GM12878 (cell line): ENCODE measurements at regions not wholly inside any gene's neighbourhood (a gene's known extent, or its start where the extent isn't known, plus 50 kb on each side); places are given as distances from the start of the nearest gene placed in this dataset.

Experiments
- ATAC-seq: fragments of 200-7000 bp; cut with Tn5 transposase; 3 replicates; pipeline ENCODE4 v1.9.1; 2020; ENCODE audit warnings: mild to moderate bottlenecking, moderate library complexity
- BruUV-seq: library from RNA; stranded (reverse); fragments of 400-500 nt; replicated peaks from 2 replicates; lab custom pipeline; 2021; lab: Mats Ljungman, UMichigan
- CTCF ChIA-PET: fragments of 300-600 bp; sonication (Branson Sonifier 250); formaldehyde crosslinking; extraction: SDS; loops from one replicate; lab custom pipeline; 2021; ENCODE audit warnings: inconsistent platforms; lab: Yijun Ruan, JAX
- POLR2A ChIA-PET: fragments of 350-600 bp; formaldehyde crosslinking; extraction: SDS; loops from one replicate; lab custom pipeline; 2021; ENCODE audit warnings: inconsistent platforms; lab: Charles Lee
- RAD21 ChIA-PET: fragments of 300-600 bp; sonication (Branson Sonifier 250); formaldehyde crosslinking; loops from one replicate; lab custom pipeline; 2023; ENCODE audit warnings: antibody characterized with exemption; ENCODE audit not compliant: unreplicated experiment; lab: Charles Lee
- SMC1A ChIA-PET: fragments of 300-600 bp; sonication (Branson Sonifier 250); formaldehyde crosslinking; loops from one replicate; lab custom pipeline; 2023; ENCODE audit not compliant: unreplicated experiment, uncharacterized antibody; lab: Charles Lee
- DNase-seq: peaks from one replicate; pipeline ENCODE4 v3.0.0-alpha.2; 2011; ENCODE audit warnings: low read depth, low spot score
- FAIRE-seq: peaks from 3 replicates; lab custom pipeline; 2011; peaks lifted over from hg19 to GRCh38; lab: Jason Lieb, UNC
- H2AFZ ChIP-seq: 2 replicates; pipeline ENCODE4 v1.6.0; 2011; ENCODE audit warnings: low read depth, low read length, control low read depth; ENCODE audit not compliant: control insufficient read depth
- H3K27ac ChIP-seq: 2 replicates; pipeline ENCODE4 v1.5.1; 2011; ENCODE audit warnings: control low read depth; ENCODE audit not compliant: control insufficient read depth, insufficient read depth
- H3K27me3 ChIP-seq, 2 experiments: replicated peaks in 1 of 2; 2 replicates each; pipeline versions ENCODE4 v1.6.0 to v1.6.1; 2011; ENCODE audit warnings: low read length in 1 of 2; ENCODE audit not compliant: control insufficient read depth in 2 of 2, insufficient read depth in 2 of 2
- H3K36me3 ChIP-seq, 2 experiments: 2 replicates each; pipeline ENCODE4 v1.5.1; 2011; ENCODE audit warnings: low read length in 1 of 2; ENCODE audit not compliant: control insufficient read depth in 2 of 2, insufficient read depth in 2 of 2
- H3K4me1 ChIP-seq: 2 replicates; pipeline ENCODE4 v1.6.1; 2011; ENCODE audit warnings: mild to moderate bottlenecking, low read length, moderate library complexity, mixed read lengths; ENCODE audit not compliant: control insufficient read depth, insufficient read depth
- H3K4me2 ChIP-seq: 2 replicates; pipeline ENCODE4 v1.6.0; 2011; ENCODE audit warnings: control low read depth; ENCODE audit not compliant: control insufficient read depth, insufficient read depth
- H3K4me3 ChIP-seq: fragments of 200-600 bp; sonication (generic); 2 replicates; pipeline ENCODE4 v1.5.1; 2016
- H3K79me2 ChIP-seq: 2 replicates; pipeline ENCODE4 v1.6.0; 2011; ENCODE audit warnings: low read length; ENCODE audit not compliant: control insufficient read depth, insufficient read depth
- H3K9ac ChIP-seq: 2 replicates; pipeline ENCODE4 v1.8.0; 2011; ENCODE audit warnings: low read length, control low read depth, mixed read lengths; ENCODE audit not compliant: control insufficient read depth, insufficient read depth
- H3K9me3 ChIP-seq: replicated peaks from 3 replicates; pipeline ENCODE4 v1.5.1; 2011; ENCODE audit warnings: mild to moderate bottlenecking, low read length; ENCODE audit not compliant: control insufficient read depth, insufficient read depth
- H4K20me1 ChIP-seq: 2 replicates; pipeline ENCODE4 v1.6.0; 2011; ENCODE audit not compliant: control insufficient read depth, insufficient read depth
- CREM ChIP-seq: IDR thresholded peaks from 2 replicates; pipeline ENCODE4 v1.6.1; 2014; ENCODE audit warnings: antibody characterized with exemption, low read depth
- NFXL1 ChIP-seq: fragments of 450-650 bp; IDR thresholded peaks from 2 replicates; pipeline ENCODE4 v1.6.1; 2017; ENCODE audit warnings: antibody characterized with exemption, mild to moderate bottlenecking, borderline replicate concordance
- NR2C1 ChIP-seq: fragments of 450-650 bp; IDR thresholded peaks from 2 replicates; pipeline ENCODE4 v1.6.1; 2017; ENCODE audit warnings: antibody characterized with exemption, mild to moderate bottlenecking, moderate library complexity
- PAX8 ChIP-seq: fragments of 450-650 bp; IDR thresholded peaks from 2 replicates; pipeline ENCODE4 v1.6.1; 2017; ENCODE audit warnings: mild to moderate bottlenecking, moderate library complexity
- RAD21 ChIP-seq: IDR thresholded peaks from 2 replicates; pipeline ENCODE4 v1.6.1; 2011; ENCODE audit warnings: mild to moderate bottlenecking, low read depth, low read length, moderate library complexity; ENCODE audit not compliant: insufficient read depth
- USF1 ChIP-seq: IDR thresholded peaks from 2 replicates; pipeline ENCODE4 v1.6.1; 2011; ENCODE audit warnings: borderline replicate concordance, low read depth, mild to moderate bottlenecking, moderate library complexity, mixed read lengths, low read length; ENCODE audit not compliant: insufficient read depth; ENCODE audit errors: extremely low read length
- YBX1 ChIP-seq: fragments of 450-650 bp; IDR thresholded peaks from 2 replicates; pipeline ENCODE4 v1.6.1; 2016; ENCODE audit warnings: antibody characterized with exemption
- ZZZ3 ChIP-seq: IDR thresholded peaks from 2 replicates; pipeline ENCODE4 v1.6.1; 2011; ENCODE audit warnings: low read depth; ENCODE audit not compliant: control insufficient read depth, insufficient read length
- WGBS: methylation state at CpG from one replicate; pipeline ENCODE4 v1.1.6; 2016; ENCODE audit warnings: low lambda C conversion rate; ENCODE audit not compliant: insufficient replicate concordance, insufficient coverage; ENCODE audit errors: missing lambda C conversion rate; 5-methylcytosine and 5-hydroxymethylcytosine counted together
- in situ Hi-C: fragments of 300-500 bp; cut with MboI; formaldehyde crosslinking; loops from 9 replicates; pipeline ENCODE4 v1.14.3; 2018; ENCODE audit warnings: mixed read lengths
- intact Hi-C: fragments of 100-400 bp; cut with micrococcal nuclease; formaldehyde crosslinking; loops from one replicate; pipeline ENCODE4 v1.14.2; 2022; ENCODE audit not compliant: unreplicated experiment
- TF ChIP-seq, protein P1 (sequence below), 3 experiments: IDR thresholded peaks in 2 of 3; conservative IDR thresholded peaks in 1 of 3; 2 replicates each; pipeline ENCODE4 v1.5.1; 2011; ENCODE audit warnings: low read depth in 3 of 3, low read length in 3 of 3, mild to moderate bottlenecking in 3 of 3, control low read depth in 2 of 3, moderate library complexity in 2 of 3, inconsistent platforms in 1 of 3, mixed read lengths in 1 of 3; ENCODE audit not compliant: control insufficient read depth in 2 of 3, insufficient read depth in 1 of 3; ENCODE audit errors: extremely low read depth in 1 of 3
- TF ChIP-seq, protein P2 (sequence below): fragments of 450-650 bp; IDR thresholded peaks from 2 replicates; pipeline ENCODE4 v1.6.1; 2014; ENCODE audit warnings: mild to moderate bottlenecking
- TF ChIP-seq, protein P3 (sequence below): fragments of 450-650 bp; IDR thresholded peaks from 2 replicates; pipeline ENCODE4 v1.6.1; 2017; ENCODE audit warnings: mild to moderate bottlenecking

- ChIA-PET RAD21 (no interaction called here), SMC1A (no interaction called here), CTCF (no interaction called here), POLR2A (no interaction called here)
- DNase-seq (no peak), FAIRE-seq (no peak), ATAC-seq (no peak)
- WGBS = 1% methylated on average over 3 of the region's 3 CpGs
- intact Hi-C loops = no loop called here
- BruUV-seq = no TSS peak
- H3K9me3 ChIP-seq = no peaks in the 10 kb centered on the region
- TF ChIP-seq YBX1 = no peak
- TF ChIP-seq, protein P1, sequence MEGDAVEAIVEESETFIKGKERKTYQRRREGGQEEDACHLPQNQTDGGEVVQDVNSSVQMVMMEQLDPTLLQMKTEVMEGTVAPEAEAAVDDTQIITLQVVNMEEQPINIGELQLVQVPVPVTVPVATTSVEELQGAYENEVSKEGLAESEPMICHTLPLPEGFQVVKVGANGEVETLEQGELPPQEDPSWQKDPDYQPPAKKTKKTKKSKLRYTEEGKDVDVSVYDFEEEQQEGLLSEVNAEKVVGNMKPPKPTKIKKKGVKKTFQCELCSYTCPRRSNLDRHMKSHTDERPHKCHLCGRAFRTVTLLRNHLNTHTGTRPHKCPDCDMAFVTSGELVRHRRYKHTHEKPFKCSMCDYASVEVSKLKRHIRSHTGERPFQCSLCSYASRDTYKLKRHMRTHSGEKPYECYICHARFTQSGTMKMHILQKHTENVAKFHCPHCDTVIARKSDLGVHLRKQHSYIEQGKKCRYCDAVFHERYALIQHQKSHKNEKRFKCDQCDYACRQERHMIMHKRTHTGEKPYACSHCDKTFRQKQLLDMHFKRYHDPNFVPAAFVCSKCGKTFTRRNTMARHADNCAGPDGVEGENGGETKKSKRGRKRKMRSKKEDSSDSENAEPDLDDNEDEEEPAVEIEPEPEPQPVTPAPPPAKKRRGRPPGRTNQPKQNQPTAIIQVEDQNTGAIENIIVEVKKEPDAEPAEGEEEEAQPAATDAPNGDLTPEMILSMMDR (IDR thresholded peaks at IDR 0.05 in 2 of 3, conservative IDR thresholded peaks at IDR 0.05 in 1 of 3; ENCODE audit: control insufficient read depth in 2 of 3, extremely low read depth in 1 of 3, insufficient read depth in 1 of 3, low read depth in 3 of 3, low read length in 3 of 3) = no peak
- H3K27ac ChIP-seq = no peak overlapping the region
- no peak overlapping the region for H2AFZ ChIP-seq
- no peaks in the 10 kb centered on the region for H3K36me3 ChIP-seq
- no peak overlapping the region for H3K4me3 ChIP-seq
- in situ Hi-C loops = no loop called here
- no peak overlapping the region for H3K9ac ChIP-seq
- H3K4me2 ChIP-seq = no peak overlapping the region
- H3K79me2 ChIP-seq = no peaks in the 10 kb centered on the region
- no peaks in the 10 kb centered on the region for H3K4me1 ChIP-seq
- H4K20me1 ChIP-seq = no peaks in the 10 kb centered on the region
- H3K27me3 ChIP-seq = no peaks in the 10 kb centered on the region
Observed at GRCh38 chr15:97623091-97623661, 337.3 kb upstream of the ARRDC4 start.

DNA sequence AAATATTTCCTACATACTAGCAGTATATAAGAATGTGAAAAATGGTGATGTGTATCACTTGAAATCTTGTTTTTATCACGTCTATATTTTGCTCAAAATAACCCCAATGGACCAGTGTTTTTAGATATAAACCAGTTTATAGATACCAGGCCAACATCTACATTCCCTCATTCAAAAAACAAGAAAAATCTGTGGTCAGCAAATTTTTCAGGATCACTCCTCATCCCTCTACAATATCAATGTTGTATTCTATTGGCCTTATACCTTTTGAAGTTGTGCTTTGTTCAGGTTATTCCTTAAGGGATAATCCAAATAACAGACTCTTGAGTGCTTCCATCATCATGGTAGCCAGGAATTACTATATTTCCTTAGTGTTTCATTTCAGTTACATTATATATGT is 332.9 kb upstream of the ARRDC4 start:
- ChIA-PET POLR2A (no interaction called here), CTCF (no interaction called here), SMC1A (no interaction called here), RAD21 (no interaction called here)
- 0% methylated on average over 1 of the region's 1 CpG for WGBS
- Histone ChIP-seq H3K79me2 (no peaks in the 10 kb centered on the region), H3K27ac (no peak overlapping the region), H3K4me1 (no peaks in the 10 kb centered on the region), H3K4me2 (no peak overlapping the region), H3K9me3 (no peaks in the 10 kb centered on the region), H2AFZ (no peak overlapping the region), H4K20me1 (no peaks in the 10 kb centered on the region), H3K27me3 (no peaks in the 10 kb centered on the region), H3K36me3 (no peaks in the 10 kb centered on the region), H3K4me3 (no peak overlapping the region), H3K9ac (no peak overlapping the region)
- BruUV-seq = no TSS peak
- FAIRE-seq = no peak
- no peak for ATAC-seq
- in situ Hi-C loops = no loop called here
- intact Hi-C loops = no loop called here
- no peak for DNase-seq
- no peak for TF ChIP-seq USF1
- TF ChIP-seq ZZZ3 = no peak
- TF ChIP-seq, protein P2, sequence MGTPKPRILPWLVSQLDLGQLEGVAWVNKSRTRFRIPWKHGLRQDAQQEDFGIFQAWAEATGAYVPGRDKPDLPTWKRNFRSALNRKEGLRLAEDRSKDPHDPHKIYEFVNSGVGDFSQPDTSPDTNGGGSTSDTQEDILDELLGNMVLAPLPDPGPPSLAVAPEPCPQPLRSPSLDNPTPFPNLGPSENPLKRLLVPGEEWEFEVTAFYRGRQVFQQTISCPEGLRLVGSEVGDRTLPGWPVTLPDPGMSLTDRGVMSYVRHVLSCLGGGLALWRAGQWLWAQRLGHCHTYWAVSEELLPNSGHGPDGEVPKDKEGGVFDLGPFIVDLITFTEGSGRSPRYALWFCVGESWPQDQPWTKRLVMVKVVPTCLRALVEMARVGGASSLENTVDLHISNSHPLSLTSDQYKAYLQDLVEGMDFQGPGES = no peak
- TF ChIP-seq PAX8 = no peak
- no peak for TF ChIP-seq NR2C1
- TF ChIP-seq, protein P3, sequence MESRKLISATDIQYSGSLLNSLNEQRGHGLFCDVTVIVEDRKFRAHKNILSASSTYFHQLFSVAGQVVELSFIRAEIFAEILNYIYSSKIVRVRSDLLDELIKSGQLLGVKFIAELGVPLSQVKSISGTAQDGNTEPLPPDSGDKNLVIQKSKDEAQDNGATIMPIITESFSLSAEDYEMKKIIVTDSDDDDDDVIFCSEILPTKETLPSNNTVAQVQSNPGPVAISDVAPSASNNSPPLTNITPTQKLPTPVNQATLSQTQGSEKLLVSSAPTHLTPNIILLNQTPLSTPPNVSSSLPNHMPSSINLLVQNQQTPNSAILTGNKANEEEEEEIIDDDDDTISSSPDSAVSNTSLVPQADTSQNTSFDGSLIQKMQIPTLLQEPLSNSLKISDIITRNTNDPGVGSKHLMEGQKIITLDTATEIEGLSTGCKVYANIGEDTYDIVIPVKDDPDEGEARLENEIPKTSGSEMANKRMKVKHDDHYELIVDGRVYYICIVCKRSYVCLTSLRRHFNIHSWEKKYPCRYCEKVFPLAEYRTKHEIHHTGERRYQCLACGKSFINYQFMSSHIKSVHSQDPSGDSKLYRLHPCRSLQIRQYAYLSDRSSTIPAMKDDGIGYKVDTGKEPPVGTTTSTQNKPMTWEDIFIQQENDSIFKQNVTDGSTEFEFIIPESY = no peak
- no peak for TF ChIP-seq RAD21
- TF ChIP-seq CREM = no peak
- no peak for TF ChIP-seq NFXL1
